ENCODE measurements at regions not wholly inside any gene's neighbourhood (a gene's known extent, or its start where the extent isn't known, plus 50 kb on each side); places are given as distances from the start of the nearest gene placed in this dataset.

DNA sequence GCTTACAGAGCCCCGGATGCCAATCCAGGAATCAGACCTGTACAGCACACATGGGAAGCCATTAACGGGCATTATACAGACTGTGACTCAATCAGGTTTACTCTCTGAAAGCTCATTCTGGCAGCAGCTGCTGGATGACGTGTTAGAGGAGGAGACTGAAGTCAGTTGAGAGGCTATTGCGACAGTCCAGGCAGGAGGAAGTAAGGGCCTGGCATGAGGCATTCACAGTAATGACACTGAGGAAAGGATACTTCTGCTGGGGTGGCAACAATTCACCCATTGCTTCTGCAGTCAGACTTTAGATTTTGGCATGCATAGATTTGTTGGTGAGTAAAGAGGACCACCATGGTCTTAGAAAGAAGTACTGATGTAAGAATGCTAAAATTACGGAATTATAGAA is 151.0 kb upstream of the HEY2 start (continued):
- TF ChIP-seq, protein P1, sequence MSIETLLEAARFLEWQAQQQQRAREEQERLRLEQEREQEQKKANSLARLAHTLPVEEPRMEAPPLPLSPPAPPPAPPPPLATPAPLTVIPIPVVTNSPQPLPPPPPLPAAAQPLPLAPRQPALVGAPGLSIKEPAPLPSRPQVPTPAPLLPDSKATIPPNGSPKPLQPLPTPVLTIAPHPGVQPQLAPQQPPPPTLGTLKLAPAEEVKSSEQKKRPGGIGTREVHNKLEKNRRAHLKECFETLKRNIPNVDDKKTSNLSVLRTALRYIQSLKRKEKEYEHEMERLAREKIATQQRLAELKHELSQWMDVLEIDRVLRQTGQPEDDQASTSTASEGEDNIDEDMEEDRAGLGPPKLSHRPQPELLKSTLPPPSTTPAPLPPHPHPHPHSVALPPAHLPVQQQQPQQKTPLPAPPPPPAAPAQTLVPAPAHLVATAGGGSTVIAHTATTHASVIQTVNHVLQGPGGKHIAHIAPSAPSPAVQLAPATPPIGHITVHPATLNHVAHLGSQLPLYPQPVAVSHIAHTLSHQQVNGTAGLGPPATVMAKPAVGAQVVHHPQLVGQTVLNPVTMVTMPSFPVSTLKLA (conservative IDR thresholded peaks at IDR 0.05), result no peak
- TF ChIP-seq TBP (optimal IDR thresholded peaks at IDR 0.05; ENCODE audit: low read depth, low read length), result no peak
- TF ChIP-seq, protein P2, sequence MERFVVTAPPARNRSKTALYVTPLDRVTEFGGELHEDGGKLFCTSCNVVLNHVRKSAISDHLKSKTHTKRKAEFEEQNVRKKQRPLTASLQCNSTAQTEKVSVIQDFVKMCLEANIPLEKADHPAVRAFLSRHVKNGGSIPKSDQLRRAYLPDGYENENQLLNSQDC (CRISPR knock-in tag; IDR thresholded peaks at IDR 0.05), result no peak
- no peak for TF ChIP-seq ZNF77 (CRISPR knock-in tag; IDR thresholded peaks at IDR 0.05)
- peak; percentile 70 for TF ChIP-seq ETV1 (tag; conservative IDR thresholded peaks at IDR 0.05; ENCODE audit: low read depth)
- TF ChIP-seq RBFOX2 (IDR thresholded peaks at IDR 0.05; ENCODE audit: low read depth, low read length), result no peak
- no peak for TF ChIP-seq ILK (tag; IDR thresholded peaks at IDR 0.05; ENCODE audit: borderline replicate concordance, low read depth)
- no peak for TF ChIP-seq NR1H2 (CRISPR knock-in tag; IDR thresholded peaks at IDR 0.05)
- no peak for TF ChIP-seq MCM7 (IDR thresholded peaks at IDR 0.05)
- no peak for TF ChIP-seq ZNF253 (CRISPR knock-in tag; conservative IDR thresholded peaks at IDR 0.05)
- no peak for TF ChIP-seq YBX1 (IDR thresholded peaks at IDR 0.05)
- no peak for TF ChIP-seq FIP1L1 (IDR thresholded peaks at IDR 0.05; ENCODE audit: low read depth, low read length, poor library complexity, severe bottlenecking)
- TF ChIP-seq RBM15 (IDR thresholded peaks at IDR 0.05; ENCODE audit: insufficient read depth, low read length), result no peak
- no peak for TF ChIP-seq TCF7 (IDR thresholded peaks at IDR 0.05; ENCODE audit: borderline replicate concordance)
- no peak for TF ChIP-seq IRF2 (CRISPR knock-in tag; IDR thresholded peaks at IDR 0.05)
- no peak for TF ChIP-seq ZNF57 (CRISPR knock-in tag; IDR thresholded peaks at IDR 0.05)
- no peak for TF ChIP-seq ZNF444 (CRISPR knock-in tag; IDR thresholded peaks at IDR 0.05)
- no peak for TF ChIP-seq ZNF311 (CRISPR knock-in tag; IDR thresholded peaks at IDR 0.05)
- no peak for TF ChIP-seq MAFG (tag; conservative IDR thresholded peaks at IDR 0.05)
- TF ChIP-seq, protein P3, sequence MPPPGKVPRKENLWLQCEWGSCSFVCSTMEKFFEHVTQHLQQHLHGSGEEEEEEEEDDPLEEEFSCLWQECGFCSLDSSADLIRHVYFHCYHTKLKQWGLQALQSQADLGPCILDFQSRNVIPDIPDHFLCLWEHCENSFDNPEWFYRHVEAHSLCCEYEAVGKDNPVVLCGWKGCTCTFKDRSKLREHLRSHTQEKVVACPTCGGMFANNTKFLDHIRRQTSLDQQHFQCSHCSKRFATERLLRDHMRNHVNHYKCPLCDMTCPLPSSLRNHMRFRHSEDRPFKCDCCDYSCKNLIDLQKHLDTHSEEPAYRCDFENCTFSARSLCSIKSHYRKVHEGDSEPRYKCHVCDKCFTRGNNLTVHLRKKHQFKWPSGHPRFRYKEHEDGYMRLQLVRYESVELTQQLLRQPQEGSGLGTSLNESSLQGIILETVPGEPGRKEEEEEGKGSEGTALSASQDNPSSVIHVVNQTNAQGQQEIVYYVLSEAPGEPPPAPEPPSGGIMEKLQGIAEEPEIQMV (tag; conservative IDR thresholded peaks at IDR 0.05; ENCODE audit: low read depth), result no peak
- TF ChIP-seq PTTG1 (tag; IDR thresholded peaks at IDR 0.05; ENCODE audit: low read depth), result no peak
- TF ChIP-seq BHLHE40 (IDR thresholded peaks at IDR 0.05; ENCODE audit: low read length), result no peak
- no peak for TF ChIP-seq ZNF165 (CRISPR knock-in tag; IDR thresholded peaks at IDR 0.05; ENCODE audit: borderline replicate concordance)
- TF ChIP-seq HNRNPH1 (optimal IDR thresholded peaks at IDR 0.05; ENCODE audit: low read depth, low read length), result no peak
- no peak for TF ChIP-seq KDM1A (IDR thresholded peaks at IDR 0.05)
- no peak for TF ChIP-seq TEAD4 (IDR thresholded peaks at IDR 0.05; ENCODE audit: low read length)
- no peak for TF ChIP-seq TEAD4 (CRISPR knock-in tag; IDR thresholded peaks at IDR 0.05; ENCODE audit: borderline replicate concordance)
- no peak for TF ChIP-seq KDM5B (IDR thresholded peaks at IDR 0.05; ENCODE audit: insufficient replicate concordance, low read depth, low read length)
- no peak for TF ChIP-seq ELF1 (tag; IDR thresholded peaks at IDR 0.05)
- no peak for TF ChIP-seq SMARCB1 (IDR thresholded peaks at IDR 0.05; ENCODE audit: insufficient read length, low read depth)
